ENCODE measurements at regions not wholly inside any gene's neighbourhood (a gene's known extent, or its start where the extent isn't known, plus 50 kb on each side); places are given as distances from the start of the nearest gene placed in this dataset.

DNA sequence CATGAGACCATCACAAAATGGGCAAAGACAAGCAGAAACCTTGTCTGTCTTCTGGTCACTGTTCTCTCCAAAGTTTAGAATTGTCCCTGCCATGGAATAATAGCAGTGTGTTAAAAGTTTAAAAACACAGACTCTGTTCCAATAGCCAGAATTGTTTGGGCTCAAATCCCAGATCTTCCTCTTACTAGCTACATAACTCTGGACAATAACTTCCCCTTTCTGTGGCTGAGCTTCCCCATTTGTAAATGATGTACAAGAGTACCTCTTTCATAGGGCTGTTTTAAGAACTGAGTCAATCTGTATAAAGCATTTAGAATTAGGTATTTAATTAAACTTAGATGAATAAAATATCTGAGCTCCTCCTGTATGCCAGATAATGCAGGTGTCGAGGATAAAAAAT lies 623.0 kb downstream of the NTRK3 start:
- no peak for TF ChIP-seq EZH2 (IDR thresholded peaks at IDR 0.05; ENCODE audit: borderline replicate concordance, low read depth, low read length, severe bottlenecking)
- TF ChIP-seq, protein P1, sequence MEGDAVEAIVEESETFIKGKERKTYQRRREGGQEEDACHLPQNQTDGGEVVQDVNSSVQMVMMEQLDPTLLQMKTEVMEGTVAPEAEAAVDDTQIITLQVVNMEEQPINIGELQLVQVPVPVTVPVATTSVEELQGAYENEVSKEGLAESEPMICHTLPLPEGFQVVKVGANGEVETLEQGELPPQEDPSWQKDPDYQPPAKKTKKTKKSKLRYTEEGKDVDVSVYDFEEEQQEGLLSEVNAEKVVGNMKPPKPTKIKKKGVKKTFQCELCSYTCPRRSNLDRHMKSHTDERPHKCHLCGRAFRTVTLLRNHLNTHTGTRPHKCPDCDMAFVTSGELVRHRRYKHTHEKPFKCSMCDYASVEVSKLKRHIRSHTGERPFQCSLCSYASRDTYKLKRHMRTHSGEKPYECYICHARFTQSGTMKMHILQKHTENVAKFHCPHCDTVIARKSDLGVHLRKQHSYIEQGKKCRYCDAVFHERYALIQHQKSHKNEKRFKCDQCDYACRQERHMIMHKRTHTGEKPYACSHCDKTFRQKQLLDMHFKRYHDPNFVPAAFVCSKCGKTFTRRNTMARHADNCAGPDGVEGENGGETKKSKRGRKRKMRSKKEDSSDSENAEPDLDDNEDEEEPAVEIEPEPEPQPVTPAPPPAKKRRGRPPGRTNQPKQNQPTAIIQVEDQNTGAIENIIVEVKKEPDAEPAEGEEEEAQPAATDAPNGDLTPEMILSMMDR (IDR thresholded peaks at IDR 0.05; ENCODE audit: borderline replicate concordance, extremely low read depth, low read length, poor library complexity, severe bottlenecking), result no peak
